ENCODE measurements at regions not wholly inside any gene's neighbourhood (a gene's known extent, or its start where the extent isn't known, plus 50 kb on each side); places are given as distances from the start of the nearest gene placed in this dataset.

DNA sequence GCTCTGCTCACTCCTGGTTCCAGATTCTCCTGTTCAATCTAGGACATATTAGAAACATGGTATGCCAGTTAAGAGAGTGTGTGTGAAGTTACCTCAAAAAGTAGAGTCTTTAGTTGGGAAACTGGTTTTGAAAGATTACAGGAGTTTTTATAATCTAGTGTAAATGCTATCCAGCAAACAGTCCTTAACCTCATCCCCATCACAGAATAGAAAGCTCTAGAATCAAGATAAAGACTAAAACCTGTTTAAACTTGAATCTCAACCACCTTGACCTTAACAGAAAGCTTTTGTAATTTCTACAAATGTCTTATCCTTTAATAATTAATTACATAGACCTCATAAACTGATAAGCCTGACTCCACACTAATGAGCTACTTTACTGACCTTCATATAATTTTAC lies 1288.7 kb upstream of the SORCS1 start:
- Histone ChIP-seq H3K27ac (ENCODE audit: low read depth, low read length, poor library complexity, severe bottlenecking) (no peak overlapping the region), H4K20me1 (ENCODE audit: insufficient read depth, low read length) (no peaks in the 10 kb centered on the region), H3K36me3 (ENCODE audit: insufficient read depth, low read length) (no peaks in the 10 kb centered on the region), H3K4me1 (ENCODE audit: insufficient read depth, low read length, poor library complexity, severe bottlenecking) (no peaks in the 10 kb centered on the region), H3K79me2 (ENCODE audit: insufficient read depth, low read depth, low read length) (no peaks in the 10 kb centered on the region), H3K9me2 (ENCODE audit: insufficient read depth, low read length) (no peaks in the 10 kb centered on the region), H2AFZ (ENCODE audit: low read length) (no peak overlapping the region), H3K9me3 (ENCODE audit: low read length) (no peaks in the 10 kb centered on the region), H3K4me3 (ENCODE audit: low read depth, low read length, poor library complexity, severe bottlenecking) (no peak overlapping the region), H3K4me2 (ENCODE audit: low read length) (no peak overlapping the region)
- DNase-seq (ENCODE audit: low spot score) = no peak
- POLR2A ChIA-PET = no interaction called here
- BruUV-seq (replicated peaks) = no TSS peak
- CTCF ChIA-PET (ENCODE audit: unreplicated experiment) = no interaction called here
- intact Hi-C loops (cut with micrococcal nuclease; ENCODE audit: unreplicated experiment) = no loop called here
- TF ChIP-seq, protein P1, sequence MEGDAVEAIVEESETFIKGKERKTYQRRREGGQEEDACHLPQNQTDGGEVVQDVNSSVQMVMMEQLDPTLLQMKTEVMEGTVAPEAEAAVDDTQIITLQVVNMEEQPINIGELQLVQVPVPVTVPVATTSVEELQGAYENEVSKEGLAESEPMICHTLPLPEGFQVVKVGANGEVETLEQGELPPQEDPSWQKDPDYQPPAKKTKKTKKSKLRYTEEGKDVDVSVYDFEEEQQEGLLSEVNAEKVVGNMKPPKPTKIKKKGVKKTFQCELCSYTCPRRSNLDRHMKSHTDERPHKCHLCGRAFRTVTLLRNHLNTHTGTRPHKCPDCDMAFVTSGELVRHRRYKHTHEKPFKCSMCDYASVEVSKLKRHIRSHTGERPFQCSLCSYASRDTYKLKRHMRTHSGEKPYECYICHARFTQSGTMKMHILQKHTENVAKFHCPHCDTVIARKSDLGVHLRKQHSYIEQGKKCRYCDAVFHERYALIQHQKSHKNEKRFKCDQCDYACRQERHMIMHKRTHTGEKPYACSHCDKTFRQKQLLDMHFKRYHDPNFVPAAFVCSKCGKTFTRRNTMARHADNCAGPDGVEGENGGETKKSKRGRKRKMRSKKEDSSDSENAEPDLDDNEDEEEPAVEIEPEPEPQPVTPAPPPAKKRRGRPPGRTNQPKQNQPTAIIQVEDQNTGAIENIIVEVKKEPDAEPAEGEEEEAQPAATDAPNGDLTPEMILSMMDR (conservative IDR thresholded peaks at IDR 0.05; ENCODE audit: low read length) = no peak
- no peak for TF ChIP-seq EZH2phosphoT487 (IDR thresholded peaks at IDR 0.05; ENCODE audit: borderline replicate concordance, low read depth, low read length)

DNA sequence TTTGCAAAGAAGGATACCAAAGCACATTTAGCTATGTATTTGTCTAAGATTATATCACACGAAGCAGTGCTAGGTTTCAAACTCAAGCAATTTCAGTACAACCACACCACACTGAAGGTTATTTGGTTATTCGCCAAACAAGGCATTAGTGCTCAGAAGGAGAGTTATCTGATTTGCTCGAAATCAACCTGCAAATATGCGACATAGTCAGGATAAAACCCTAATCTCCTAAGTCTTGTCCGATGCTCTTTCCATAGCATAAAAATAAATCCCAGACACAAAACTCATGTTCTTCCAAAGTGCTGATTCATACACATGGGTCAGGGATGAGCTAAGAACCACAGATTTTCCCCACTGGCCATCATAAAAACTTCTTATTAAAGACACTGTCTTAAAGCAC lies 1288.0 kb upstream of the SORCS1 start:
- intact Hi-C loops (cut with micrococcal nuclease; ENCODE audit: unreplicated experiment) = no loop called here
- H3K4me3 ChIP-seq (ENCODE audit: low read depth, low read length, poor library complexity, severe bottlenecking) = no peak overlapping the region

DNA sequence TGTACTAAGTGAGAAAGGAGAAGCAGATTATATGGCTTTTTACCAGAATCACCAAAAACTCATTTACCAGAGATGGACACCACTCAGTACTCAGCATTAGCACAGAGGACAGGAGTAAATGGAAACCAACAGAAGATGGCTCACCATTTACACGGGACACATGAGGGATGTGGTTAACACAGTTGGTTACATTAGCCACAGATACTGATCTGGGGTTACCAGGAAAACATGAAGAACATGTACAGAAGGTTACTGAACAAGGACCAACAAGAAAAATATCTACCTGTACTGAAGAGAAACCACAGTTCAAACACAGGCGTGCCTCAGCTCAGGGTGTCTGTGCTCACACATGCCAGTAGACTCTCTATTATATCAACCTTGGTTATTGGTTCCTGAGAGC lies 1285.8 kb upstream of the SORCS1 start:
- no peaks in the 10 kb centered on the region for H3K9me2 ChIP-seq (ENCODE audit: insufficient read depth, low read length)
- no peak overlapping the region for H3K27ac ChIP-seq (ENCODE audit: low read depth, low read length, poor library complexity, severe bottlenecking)
- H3K36me3 ChIP-seq (ENCODE audit: insufficient read depth, low read length) = no peaks in the 10 kb centered on the region
- BruUV-seq (replicated peaks) = no TSS peak
- H4K20me1 ChIP-seq (ENCODE audit: insufficient read depth, low read length) = no peaks in the 10 kb centered on the region
- intact Hi-C loops (cut with micrococcal nuclease; ENCODE audit: unreplicated experiment) = no loop called here
- H3K79me2 ChIP-seq (ENCODE audit: insufficient read depth, low read depth, low read length) = no peaks in the 10 kb centered on the region
- TF ChIP-seq, protein P1 (conservative IDR thresholded peaks at IDR 0.05; ENCODE audit: low read length) = no peak
- no peak for TF ChIP-seq EZH2phosphoT487 (IDR thresholded peaks at IDR 0.05; ENCODE audit: borderline replicate concordance, low read depth, low read length)
- no peaks in the 10 kb centered on the region for H3K9me3 ChIP-seq (ENCODE audit: low read length)
- no peaks in the 10 kb centered on the region for H3K4me1 ChIP-seq (ENCODE audit: insufficient read depth, low read length, poor library complexity, severe bottlenecking)
- no peak overlapping the region for H3K4me2 ChIP-seq (ENCODE audit: low read length)
- POLR2A ChIA-PET = no interaction called here
- no peak overlapping the region for H2AFZ ChIP-seq (ENCODE audit: low read length)
- no peak overlapping the region for H3K4me3 ChIP-seq (ENCODE audit: low read depth, low read length, poor library complexity, severe bottlenecking)
- no peak for DNase-seq (ENCODE audit: low spot score)
- CTCF ChIA-PET (ENCODE audit: unreplicated experiment) = no interaction called here

More for the DNA sequence above, 1288.0 kb upstream of the SORCS1 start:
- H3K36me3 ChIP-seq (ENCODE audit: insufficient read depth, low read length) = no peaks in the 10 kb centered on the region
- H2AFZ ChIP-seq (ENCODE audit: low read length) = no peak overlapping the region
- H3K27ac ChIP-seq (ENCODE audit: low read depth, low read length, poor library complexity, severe bottlenecking) = no peak overlapping the region
- no TSS peak for BruUV-seq (replicated peaks)
- ChIA-PET POLR2A (no interaction called here), CTCF (ENCODE audit: unreplicated experiment) (no interaction called here)
- TF ChIP-seq, protein P1 (conservative IDR thresholded peaks at IDR 0.05; ENCODE audit: low read length) = no peak
- TF ChIP-seq EZH2phosphoT487 (IDR thresholded peaks at IDR 0.05; ENCODE audit: borderline replicate concordance, low read depth, low read length) = no peak
- no peak overlapping the region for H3K4me2 ChIP-seq (ENCODE audit: low read length)
- H3K4me1 ChIP-seq (ENCODE audit: insufficient read depth, low read length, poor library complexity, severe bottlenecking) = no peaks in the 10 kb centered on the region
- H3K79me2 ChIP-seq (ENCODE audit: insufficient read depth, low read depth, low read length) = no peaks in the 10 kb centered on the region
- no peaks in the 10 kb centered on the region for H3K9me2 ChIP-seq (ENCODE audit: insufficient read depth, low read length)
- no peak for DNase-seq (ENCODE audit: low spot score)
- H4K20me1 ChIP-seq (ENCODE audit: insufficient read depth, low read length) = no peaks in the 10 kb centered on the region
- H3K9me3 ChIP-seq (ENCODE audit: low read length) = no peaks in the 10 kb centered on the region

All from OCI-LY7 (cell line).